GM21619 (cell line): ENCODE measurements at regions not wholly inside any gene's neighbourhood (a gene's known extent, or its start where the extent isn't known, plus 50 kb on each side); places are given as distances from the start of the nearest gene placed in this dataset.
A peak's percentile ranks its signal among the peaks of the same experiment; 100 is the strongest.

ENCODE experiments used
- ATAC-seq: cut with Tn5 transposase; IDR thresholded peaks from one replicate; pipeline ENCODE4 v1.9.1; 2021; ENCODE audit not compliant: unreplicated experiment

DNA sequence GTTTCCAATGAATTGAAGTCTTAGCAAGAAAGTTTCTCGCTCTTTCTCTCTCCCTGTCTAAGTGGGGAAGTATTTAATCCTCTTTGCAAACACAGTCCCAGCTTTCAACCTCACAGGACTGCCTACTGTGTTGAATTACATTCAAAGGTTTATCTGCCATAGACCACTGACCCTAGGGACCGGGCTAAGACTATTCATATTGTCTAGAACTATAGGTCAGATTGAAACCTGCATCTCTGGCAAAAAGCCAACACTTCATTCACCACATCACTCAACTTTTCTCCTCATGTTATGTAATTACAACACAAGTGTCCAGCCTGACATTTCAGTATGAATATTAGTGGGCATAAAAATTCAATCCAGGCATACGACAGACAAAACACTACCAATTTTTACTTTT, 314.7 kb upstream of the RSPO3 start:
- peak; percentile 33 for ATAC-seq

GRCh38 chr6:126804332-126805064, 314.0 kb upstream of the RSPO3 start:
- peak; percentile 84 for ATAC-seq

DNA sequence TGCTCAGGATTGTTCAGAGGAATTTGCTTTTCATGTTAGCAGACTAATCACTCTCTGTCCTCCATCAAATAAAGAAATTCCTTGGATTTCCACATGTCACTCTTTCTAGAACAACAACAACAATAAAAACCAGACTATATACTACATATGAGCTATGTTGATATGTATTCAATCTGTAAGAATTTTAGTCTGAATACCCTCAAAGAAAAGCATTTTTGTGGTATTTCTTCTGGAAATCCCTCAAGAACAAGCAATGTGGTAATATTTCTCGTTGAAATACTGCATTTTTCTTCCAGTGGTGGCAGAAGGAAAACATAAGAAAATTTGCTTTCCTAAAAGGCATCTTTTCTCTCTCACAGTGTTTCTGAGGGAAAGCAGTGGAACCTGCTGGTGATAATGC, 312.6 kb upstream of the RSPO3 start:
- no peak for ATAC-seq

- ATAC-seq, result no peak
Observed at GRCh38 chr6:126807876-126808275, 310.6 kb upstream of the RSPO3 start.

DNA sequence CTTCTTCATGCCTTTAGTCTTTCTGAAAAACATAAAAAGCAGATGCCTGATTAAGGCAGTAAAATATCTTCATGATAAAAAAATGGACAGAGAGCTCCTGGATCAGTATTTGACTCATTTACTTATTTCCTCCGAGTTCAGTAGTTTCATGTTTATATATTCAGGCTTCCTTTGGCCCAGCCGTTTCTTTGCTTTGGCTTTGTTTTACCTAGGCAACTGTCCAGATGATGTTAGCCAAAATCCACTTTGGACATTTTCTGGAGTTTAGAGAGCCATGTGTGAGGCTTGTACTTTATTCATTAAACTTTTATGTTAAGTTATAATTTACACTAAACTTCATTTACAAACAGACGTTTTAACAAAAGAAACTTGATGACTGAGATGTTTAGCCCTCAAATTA, 307.1 kb upstream of the RSPO3 start:
- ATAC-seq, result no peak

GRCh38 chr6:126812010-126812409, 306.5 kb upstream of the RSPO3 start:
- ATAC-seq, result no peak

DNA sequence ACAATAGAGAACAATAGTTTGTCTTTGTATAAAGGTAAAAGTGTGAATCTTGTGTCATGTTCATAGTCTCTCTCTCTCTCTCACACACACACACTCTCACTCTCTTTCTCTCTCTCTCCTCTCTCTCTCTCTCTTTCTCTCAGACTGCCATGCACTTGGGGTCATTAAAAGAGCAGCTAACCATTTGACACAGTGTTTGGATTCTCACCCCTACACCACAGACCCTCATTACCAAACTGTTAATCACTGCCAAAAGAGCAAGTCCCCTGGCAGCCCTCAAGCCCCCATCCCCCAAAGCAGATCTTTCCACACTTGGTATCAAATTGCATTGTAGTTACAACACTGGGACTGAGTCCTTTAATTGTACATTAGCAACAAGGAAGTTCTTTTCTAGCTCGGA, 305.8 kb upstream of the RSPO3 start:
- ATAC-seq, result no peak

DNA sequence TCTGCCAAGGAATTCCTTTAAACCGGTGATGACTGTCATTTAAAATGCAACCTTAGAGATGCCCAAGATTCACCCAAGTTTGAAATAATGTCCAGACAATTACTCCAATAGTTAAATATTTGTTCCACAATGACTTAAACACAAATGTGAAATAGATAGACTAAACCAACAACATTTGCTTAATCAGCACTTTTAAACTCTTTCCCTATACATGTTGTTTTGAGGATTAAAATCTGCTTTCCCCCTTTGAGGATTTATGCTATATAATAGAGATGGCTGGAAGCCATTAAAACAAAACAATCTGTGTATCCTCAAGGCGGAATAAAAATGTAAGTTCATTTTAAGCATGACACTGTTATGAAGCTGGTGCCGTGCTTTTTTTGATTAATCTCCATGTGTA, 297.8 kb upstream of the RSPO3 start:
- no peak for ATAC-seq

GRCh38 chr6:126821706-126822105, 296.8 kb upstream of the RSPO3 start:
- no peak for ATAC-seq

- no peak for ATAC-seq
Observed at GRCh38 chr6:126824226-126824625, 294.2 kb upstream of the RSPO3 start.

DNA sequence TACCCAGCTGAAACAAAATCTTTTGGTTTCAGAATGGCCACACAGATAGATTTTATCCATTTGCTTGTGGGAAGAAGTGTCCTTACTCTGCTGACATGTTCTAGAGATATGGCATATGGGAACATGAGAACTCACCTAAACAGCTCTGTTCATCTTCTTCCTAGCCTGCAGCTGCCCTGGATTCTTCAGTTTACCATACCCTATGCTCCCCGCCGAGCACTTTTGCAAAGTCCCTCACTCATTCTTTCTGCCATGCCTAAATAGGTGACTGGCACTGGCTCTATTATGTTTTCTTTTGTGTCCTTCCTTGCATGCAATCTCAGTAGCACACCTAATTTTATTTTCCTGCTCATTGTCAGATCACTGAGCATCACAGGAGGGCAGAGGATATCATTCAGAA, 293.7 kb upstream of the RSPO3 start:
- ATAC-seq, result no peak

DNA sequence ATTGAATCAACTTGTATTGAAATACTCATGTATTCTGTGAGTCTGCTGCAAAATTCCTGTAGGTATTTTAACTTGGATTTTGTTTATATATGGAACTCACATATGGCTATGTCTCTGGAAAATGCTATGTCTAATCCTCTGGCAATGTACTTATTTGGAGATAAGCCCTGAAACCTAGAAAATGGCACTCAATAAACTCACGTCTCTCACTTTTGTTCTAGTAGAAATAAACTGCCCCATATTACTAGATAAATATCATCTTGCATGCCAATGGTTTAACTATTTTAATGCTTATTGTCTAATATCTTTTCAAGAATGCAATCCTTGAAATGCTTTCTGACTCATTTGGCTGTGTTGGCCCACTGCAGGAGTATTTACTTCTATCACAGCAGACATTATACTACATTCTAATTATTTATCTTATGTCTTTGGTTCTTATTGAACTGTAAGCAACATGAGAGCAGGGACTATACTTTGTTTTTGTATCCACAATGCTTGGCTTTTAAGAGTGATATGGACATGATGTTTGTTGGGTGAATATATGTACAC, 292.2 kb upstream of the RSPO3 start:
- no peak for ATAC-seq

DNA sequence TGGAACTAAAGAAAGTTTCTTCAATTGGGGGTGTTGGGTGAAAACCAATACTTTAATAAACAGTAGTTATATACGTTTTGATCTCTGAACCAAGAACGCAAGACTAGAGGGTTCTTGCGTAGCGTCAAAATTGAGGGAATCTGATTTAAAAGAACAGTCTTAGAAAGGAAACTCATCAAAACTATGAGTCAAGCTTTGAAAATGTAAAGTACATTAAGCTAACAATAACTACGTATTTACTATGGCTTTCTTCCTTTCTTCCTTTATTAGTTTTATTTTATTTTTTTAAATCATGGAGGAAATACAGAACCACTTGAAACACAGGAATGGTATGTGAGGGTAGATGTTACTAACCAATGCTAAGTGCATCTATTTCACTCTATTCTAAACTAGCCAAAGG, 287.0 kb upstream of the RSPO3 start:
- no peak for ATAC-seq

DNA sequence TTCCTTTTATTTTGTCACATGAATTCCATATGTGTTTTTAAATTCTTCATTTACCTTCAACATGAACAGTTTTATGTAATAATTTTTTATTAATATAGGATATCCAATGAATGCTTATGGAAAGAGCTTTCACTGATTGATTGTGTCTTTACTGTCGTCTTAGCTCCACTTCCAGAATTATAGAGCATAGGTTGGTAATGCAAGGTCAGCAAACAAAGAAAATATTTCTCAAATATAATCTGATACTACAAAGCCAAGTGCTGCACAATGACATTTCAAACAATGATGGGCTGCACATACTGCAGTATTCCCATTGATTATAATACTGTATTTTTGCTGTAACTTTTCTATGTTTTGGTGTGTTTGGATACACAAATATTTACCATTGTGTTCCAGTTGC, 275.7 kb upstream of the RSPO3 start:
- no peak for ATAC-seq

GRCh38 chr6:126848119-126848518, 270.4 kb upstream of the RSPO3 start:
- no peak for ATAC-seq

DNA sequence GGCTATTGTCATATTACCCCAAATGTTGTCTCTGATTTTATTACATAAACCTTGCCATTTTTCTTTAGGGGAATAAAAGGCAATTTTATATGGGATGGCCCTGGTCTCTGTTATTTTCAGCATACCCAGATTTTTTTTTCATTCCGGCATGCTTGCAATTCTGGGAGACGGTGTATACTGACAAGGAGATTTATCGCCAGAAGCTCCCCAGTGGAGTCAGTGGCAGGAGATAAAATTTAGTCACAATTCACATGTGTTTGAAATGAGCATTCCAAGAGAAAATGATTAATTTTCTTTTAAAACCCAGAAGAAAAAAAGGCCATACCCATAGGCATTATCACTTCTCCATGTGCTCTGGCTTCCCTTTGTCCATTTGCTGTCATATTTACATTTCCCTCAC, 250.8 kb upstream of the RSPO3 start:
- no peak for ATAC-seq

DNA sequence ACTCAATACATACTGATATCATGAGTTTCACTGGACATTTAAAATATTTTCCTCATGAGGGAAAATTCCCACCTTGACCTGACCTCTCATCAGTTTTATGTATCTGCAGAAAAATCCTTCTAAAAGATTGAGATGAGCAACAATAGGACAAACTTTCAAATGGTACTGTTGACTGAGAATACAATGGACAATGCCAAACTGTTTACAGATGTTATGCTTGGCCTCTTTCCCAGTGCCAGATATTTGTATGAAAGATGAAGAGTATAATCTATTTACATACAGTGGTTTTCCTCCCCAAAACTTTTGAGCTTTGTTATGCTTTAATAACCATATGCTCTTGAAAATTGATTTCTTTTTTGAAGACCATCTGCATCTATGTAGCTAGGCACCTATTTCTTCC, 245.1 kb upstream of the RSPO3 start:
- ATAC-seq, result no peak

DNA sequence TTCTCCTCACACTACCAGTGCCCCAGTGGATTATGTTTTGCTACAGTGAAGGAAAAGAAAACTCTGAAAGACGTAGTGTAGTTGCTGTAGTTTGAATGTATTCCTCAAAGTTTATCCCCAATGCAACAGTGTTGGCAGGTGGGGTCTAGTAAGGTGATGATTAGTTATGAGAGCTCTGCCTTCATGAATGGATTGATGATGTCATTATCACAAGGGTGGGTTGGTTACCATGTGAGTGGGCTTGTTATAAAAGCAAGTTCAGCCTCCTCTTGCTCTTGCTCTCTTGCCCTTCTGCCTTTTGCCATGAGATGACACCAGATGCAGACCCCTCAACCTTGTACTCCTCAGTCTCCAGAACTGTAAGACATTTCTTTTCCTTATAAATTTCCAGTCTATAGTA, 244.7 kb upstream of the RSPO3 start:
- ATAC-seq, result no peak

DNA sequence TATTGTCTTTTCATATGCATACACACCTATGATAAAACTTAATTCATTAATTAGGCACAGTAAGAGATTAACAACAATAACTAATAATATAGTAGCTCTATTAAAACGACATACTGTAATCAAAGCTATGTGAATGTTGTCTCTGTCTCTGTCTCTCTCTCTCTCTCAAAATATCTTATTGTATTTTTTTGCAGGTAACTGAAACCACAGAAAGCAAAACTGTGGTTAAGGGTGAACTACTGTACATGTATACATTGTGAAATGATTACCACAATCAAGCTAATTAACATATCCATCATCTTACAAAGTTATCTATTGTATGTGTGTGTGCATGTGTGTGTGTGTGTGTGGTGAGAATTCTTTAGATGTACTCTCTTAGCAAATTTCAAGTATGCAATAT, 242.0 kb upstream of the RSPO3 start:
- no peak for ATAC-seq

DNA sequence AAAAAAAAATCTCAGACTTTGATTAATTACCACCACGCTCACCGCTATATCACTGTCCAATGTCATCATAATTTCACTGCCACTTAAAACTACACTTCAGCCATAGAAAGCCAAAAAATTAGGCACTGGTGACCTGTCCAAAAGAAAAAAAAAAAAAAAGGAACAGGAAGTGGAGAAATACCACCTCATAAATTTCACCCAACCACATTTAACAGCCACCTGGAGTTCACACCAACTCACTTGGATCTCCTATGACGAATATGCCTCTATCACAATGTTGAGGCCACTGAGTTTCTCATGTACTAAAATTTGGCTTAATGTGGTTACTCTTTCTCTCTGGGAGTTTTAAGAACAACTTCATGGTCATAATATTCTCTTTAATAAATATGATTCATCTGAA, 237.5 kb upstream of the RSPO3 start:
- ATAC-seq, result no peak

GRCh38 chr6:126886106-126886505, 232.4 kb upstream of the RSPO3 start:
- ATAC-seq, result no peak

GRCh38 chr6:126888727-126889725, 229.4 kb upstream of the RSPO3 start:
- ATAC-seq, result no peak
